HG02678 (cell line): ENCODE measurements at regions not wholly inside any gene's neighbourhood (a gene's known extent, or its start where the extent isn't known, plus 50 kb on each side); places are given as distances from the start of the nearest gene placed in this dataset.

Source experiments
- ATAC-seq: cut with Tn5 transposase; IDR thresholded peaks from one replicate; pipeline ENCODE4 v1.9.1; 2021; ENCODE audit warnings: mild to moderate bottlenecking, moderate library complexity; ENCODE audit not compliant: unreplicated experiment

DNA sequence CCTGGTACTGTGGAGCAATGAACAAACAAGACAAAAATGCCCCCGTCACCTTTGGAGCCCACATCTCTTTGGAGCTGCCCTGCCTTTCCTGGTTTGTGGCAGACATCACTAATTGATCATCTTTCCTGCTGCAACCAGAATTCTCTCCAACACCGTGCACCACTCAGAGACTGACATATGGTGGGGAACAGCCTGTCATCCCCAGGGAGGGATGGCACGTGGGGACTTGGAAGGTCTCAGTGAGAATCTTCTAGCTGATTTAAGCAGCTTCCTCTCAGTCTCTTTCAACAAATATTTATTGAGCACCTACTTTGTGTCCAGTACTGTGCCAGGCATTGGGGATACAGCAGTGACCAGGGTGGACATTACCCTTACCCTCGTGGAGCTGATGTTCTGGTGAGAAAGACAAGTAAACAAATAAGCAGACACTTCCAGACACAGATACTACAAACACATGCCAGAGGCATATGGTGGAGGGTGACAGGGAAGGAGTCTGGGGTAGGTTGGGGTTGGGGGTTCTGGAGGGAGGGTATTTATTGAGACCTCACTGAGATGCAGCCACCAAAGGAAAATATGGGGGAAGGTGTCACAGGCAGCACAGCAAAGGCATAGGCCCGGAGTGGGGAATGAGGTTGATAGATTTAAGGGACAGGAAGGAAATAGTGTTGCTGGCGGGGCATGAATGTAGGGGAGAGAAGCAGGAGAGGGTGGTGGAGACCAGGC lies 82.3 kb downstream of the CEBPB start:
- ATAC-seq, result no peak

DNA sequence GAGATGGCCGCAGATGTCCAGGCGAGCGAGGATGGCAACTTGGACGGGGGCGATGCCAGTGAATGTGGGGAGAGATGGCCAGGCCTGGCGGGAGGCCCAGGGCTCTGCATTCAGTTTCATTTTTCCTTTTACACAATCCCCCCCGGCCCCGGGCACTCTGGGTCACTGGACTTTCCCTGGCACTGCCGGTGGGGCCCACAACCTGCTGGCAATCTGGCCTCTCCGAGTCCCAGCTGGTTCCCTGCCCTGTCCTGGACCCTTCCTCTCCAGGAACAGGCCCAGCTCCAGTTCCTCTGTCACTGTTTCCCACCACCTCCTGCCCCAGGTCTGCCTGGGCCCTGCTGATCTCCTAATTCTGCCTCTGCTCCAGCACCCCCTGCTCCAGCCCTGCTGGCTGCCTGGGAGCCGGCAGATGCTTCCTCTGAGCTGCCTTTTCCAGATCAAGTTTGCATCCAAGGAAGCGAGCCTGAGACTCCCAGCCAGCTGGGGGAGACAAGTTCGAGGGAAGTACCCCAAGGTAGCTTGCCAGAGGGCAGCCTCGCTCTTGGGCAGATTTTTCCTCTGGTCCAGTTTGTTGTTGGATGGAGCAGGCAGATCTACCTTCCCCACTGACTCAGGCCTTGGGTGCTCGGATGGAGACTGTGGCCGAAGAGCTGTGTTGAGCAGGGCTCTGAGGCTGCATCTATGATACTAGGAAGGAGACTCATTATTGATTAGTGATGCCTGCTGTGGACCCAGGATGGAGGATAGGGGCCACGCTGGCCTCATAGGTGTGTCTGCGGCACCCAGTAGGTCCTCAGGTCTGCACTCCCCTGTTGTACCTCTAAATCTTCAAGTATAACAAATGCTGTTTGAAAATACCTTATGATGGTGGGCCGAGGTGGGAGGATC lies 83.2 kb downstream of the CEBPB start:
- no peak for ATAC-seq

DNA sequence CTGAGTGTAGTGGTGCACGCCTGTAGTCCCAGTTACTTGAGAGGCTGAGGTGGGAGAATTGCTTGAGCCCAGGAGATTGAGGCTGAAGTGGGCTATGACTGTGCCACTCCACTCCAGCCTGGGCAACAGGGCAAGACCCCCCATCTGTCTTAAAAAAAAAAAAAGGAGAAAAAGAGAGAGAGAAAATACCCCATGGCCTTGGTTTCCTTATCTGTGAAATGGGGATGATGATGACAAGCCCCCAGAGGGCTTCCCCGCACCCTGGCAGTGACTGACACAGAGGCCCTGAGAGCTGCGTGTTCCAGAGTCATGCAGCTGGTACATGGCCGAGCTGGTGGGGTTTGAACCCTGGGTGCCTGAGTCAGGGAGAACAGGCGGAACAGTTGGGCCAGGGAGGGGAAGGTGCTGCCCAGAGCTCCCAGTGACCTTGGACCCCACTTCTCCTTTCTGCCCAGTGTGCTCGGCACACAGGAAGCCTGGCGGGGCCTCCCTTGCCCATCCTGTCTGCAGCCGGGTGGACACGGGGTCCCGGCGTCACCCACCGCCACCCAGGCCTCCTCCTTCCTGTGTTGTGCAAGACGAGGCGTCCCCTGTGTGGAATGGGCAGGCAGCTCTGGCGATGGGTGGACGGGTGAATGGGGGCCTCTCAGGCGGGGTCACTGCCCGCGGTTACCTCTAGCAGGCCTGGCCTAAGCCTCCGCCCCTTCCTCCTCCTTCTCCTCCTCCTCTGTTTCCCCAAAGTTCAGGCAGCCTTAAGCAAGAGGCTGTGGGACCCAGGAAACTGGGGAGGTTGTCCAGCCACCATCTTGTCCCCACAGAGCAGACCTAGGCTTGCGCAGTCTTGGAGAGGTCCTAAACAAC lies 84.2 kb downstream of the CEBPB start:
- no peak for ATAC-seq

DNA sequence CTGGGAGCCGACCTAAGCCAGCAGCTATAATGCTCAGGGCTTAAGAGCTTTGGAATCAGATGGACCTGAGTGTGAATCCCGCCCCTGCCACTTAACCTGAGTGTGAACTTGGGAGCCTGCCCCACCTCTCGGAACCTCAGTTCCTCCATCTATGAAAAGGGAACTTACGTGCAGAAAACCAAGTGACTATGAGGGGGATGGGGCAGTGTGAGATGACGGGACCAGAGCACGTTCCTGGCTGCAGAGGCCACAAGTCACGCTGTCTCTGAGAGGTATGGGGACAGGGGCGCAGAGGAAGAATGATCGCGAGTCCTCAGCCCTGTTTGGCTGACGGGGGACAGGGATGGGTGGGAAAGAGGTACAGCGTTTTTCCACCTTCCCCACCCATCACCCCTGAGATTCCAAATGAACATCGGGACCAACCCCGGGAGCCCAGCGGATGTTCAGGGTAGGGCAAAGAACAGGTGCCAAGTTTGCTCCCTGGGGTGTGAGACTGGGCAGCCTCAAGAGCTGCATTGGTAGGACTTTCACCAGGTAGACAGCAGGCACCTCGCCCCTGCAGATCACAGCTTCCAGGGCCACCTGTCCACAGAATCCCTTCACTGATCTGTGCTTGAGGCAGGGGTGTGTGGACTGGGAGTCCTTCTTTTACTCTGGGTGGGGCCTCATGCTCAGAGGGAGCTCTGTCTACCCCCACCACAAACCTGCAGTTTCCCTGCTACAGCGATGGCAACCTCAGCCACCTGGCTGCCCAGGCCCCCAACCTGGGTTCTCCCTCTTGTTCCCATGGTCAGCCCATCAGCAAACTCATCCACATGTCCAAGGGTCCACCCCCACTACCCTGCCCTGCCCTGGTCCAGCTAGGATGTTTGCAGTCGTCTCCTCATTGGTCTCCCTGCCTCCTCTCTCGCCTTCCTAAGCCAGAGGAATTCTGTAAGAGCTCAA lies 85.8 kb downstream of the CEBPB start:
- ATAC-seq, result no peak

DNA sequence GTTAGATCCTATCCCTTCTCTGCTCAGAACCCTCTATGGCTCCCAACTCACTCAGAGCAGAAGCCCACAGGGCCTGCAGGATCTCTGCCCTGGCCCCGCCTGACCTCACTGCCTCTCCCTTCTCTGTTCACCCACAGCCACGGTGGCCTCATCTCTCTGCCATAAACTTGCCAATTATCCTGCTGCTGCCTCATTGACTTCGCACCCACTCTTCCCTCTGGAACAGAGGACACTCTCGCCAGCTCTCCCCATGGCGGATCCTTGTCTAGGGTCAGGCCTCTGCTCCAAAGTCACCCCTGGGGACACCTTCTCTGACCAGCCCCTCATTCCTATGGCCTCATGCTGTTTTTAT lies 86.4 kb downstream of the CEBPB start:
- no peak for ATAC-seq

DNA sequence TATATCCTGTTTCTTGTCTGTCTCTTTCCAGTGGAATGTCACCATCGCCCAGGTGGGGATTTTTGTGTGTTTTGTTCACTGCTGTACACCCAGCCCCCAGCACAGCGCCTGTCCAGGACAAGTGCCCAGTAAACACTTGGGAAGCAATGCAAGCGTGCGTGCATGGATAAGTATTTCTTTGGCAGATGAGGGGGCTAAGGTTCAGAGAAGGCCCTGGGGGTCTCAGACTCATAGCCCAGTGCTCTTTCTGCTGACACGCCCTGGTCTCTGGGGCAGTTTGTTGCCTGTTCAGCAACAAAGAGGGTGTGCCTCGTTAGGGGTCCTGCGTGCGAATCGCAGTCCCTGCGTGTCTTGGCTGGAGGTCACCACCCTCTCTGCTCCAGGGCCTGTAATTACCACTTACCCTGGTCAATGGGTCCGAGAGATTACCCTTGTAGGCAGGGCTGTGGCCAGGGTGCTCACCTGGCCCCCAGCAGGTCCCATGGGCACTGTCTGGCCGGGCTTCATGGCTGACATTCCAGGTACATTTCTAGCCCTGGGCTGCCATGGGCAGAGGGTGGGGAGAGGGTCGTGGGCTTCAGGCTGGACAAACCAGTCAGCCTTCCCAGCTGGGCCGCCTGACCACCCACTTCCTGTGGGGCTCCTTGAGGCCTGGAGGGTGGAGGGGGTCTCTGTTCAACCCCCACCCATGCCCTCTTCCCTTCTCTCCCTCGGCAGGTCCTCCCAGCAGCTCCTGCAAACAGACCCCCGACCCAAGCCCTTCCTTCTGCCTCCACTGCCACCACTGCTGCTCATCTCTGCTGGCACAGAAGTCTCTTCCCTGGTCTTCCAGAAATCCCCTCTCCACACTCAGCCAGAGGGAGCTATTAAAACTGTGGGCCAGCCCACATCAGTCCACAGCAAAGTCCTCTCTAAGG lies 87.1 kb downstream of the CEBPB start:
- no peak for ATAC-seq

DNA sequence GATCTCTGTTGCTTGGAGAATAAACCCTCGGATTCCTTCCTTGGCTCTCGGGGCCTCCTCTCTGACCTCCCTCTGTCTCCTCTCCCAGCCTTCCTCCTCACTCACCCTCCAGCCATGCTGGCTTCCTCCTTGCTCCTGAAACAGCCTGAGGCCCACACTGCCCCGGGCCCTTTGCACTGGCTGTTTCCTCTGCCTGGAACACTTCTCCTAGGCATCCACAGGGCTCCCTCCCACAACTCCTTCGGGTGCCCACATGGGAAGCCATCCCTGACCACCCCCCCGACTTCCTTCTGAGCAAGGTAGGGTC lies 87.7 kb downstream of the CEBPB start:
- no peak for ATAC-seq

DNA sequence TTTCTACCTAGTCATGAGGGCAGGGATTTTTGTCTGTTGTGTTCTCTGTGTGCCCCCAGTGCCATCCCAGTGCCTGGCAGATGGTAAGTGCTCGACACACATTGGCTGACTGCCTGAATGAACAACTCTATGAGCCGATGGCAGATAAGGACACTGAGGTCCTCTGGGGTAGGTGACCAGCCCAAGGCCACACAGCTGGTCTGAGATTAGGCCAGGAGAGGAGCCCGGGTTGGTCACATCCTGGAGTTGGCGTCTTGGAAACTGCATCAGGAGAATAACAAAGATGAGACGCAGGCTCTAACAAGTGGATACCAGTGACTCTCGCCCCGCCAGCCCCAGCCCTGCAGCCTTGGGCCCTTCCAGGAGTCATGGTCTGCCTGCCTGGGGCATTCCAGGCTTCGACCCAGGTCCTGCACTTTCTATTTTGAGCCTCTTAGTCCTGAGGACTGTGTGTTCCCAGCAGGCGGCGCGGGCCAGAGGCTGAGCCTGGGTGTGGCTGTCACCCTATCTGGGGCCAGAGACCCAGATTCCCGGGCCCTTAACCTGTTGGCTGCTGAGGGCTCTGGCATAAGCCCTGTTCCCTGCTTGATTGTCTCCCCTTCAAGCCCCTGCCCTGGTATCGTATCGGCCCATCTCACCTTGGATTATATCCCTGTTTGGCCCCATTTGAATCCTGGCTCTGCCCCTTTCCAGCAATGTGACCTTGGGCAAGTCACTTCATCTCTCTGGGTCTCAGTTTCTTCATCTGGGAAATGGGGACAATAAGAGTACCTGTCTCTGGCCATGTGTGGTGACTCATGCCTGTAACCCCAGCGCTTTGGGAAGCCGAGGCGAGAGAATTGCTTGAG lies 88.3 kb downstream of the CEBPB start:
- no peak for ATAC-seq

DNA sequence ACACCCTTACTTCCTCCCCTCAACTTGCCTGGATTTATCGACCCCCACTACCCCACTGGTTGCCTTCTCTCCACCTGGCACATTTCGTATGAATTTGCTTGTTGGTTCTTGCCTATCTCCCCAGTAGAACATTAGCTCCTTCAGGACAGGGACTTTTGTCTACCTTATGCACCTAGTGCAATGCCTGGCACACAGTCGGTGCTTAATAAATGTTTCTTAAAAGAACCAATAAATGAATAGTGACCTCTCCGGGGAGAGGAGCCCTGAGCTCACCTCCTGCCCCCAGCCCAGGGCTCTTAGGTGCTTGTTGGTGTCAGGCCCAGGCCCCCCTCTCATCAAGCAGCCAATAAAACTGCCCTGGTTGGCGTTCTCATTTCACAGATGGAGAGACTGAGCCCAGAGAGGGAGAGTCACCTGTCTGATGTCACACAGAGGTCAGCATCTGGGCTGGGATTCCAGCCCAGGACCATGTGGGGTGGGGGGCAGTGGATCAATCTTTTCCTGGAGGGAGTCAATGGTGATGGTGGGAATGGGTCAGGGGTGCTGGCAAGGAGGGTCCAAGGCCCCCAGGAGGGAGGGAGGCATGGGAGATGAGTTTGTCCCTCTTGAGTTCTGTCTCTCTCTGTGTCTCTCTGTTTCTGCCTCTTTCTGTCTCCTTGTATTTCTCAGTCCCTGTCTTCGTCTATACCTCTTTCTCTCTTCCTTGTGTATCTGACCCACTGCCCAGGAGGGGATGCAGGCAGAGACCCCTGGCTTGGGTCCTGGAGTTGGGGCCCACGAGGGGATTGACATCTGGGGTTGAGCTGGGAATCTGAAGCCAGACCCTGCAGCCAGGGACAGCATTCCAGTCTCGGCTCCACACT lies 89.6 kb downstream of the CEBPB start:
- no peak for ATAC-seq

DNA sequence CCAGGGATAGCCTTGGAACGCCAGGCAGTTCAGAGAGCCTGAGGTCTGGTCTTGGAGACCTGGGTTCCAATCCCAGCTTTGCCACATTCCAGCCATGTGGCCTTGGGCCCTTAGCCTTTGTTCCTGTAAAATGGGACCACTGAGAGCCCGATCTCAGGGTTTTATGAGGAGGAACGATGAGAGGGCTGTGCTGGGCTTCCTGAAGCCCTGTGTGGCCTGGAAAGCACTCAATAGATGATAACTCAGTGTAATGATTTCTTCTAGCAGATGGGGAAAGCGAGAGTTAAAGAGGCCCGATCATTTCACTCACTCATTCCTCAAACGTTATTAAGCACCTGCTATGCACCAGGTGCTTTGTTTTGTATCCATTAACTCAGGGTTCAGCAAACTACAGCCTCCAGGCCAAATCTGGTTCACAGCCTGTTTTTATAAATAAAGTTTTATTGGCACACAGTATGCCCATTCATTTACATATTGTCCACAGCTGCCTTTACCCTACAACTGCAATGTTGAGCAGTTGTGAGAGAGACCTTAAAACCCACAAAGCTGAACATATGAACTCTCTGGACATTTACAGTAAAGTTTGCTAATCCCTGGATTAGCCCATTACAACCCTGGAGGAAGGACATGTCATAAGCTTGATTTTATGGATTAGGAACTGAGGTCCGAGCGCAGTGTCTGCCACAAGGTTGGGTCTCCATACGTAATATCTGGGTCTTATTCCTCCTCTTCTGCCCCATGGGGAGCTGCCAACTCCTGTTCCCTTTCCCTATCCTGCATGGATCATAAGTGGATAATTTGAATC lies 90.4 kb downstream of the CEBPB start:
- ATAC-seq, result no peak

DNA sequence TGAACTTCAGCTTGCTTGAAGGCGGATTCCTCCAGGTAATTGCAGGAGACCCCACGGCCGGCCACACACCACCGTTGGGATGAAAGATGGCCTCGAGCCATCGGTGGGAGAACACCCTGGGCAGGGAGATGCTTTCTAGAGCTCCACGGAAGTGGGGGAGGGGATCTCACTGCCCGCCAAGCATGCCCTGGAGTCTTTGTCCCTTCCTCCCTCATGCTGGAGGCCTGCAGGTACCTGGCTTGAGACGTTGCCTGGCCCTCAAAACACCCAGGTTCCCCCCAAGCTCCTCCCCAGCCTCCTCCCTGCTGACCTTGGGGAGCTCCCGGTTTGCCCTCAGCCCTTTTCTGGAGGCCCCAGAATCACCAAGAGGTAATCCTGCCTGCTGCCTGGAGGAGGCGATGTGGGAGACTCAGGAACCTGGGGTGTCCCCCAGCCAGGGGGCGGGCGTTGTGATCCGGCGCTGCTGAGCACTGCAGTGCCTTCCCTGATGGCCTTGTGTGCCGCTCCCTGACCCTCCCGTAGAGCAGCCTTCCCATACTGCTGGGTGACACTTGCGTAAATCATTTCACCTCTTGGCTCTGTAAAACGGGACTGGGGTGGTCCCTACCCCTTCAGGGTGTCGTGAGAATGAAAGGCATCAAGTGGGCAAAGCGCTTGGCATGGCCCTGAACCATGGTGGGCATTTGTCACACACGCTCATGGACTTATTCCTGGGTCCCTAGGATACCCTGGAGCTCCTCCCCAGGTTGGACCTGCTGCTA lies 91.4 kb downstream of the CEBPB start:
- ATAC-seq, result no peak

DNA sequence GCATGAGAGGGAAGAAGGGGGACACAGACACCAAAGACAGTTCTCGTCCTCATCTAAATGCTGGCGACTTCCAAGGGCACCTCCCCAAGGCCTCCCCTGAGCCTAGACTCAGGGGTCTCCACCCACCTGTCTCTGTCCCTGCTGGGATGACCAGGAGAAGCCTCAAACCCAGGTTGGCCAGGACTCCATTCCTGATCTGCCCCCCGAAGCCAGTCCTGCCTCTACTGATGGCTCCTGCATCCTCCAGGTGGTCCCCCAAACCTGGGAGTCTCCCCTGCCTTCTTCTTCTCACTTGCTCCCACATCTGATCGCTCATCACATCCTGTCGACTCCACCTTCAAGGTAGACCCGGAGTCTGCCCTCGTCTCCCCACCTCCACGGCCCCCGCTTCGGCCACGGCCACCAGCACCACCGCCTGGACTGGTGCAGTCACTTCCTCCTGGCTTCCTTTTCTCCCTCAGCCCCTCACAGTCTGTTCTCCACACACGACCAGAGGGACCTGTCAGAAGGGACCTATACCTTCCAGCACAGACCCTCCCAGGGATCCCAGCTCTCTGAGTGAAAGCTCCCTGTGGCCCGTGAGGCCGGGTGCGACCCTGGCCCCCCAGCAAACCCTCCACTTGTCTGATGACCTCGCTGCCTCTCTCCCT lies 92.1 kb downstream of the CEBPB start:
- no peak for ATAC-seq

DNA sequence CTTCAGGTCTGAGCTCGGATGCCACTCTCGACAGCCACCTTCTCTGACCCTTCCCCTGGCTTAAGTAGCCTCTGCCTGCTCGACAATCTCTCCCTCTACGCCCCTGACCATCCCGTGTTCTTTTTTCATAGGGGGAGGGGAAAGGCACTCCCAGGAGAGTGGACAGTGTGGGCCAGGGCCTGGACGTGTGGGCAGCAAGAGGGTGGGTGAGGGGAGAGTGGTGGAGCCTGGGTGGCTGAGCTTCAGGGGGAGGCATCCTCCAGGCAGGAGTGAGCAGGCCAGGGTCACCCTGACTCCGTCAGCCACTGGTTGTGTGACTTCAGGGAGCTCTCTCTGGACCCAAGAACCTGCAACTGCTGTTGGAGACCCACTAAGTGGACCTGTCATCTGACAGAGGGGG lies 92.7 kb downstream of the CEBPB start:
- no peak for ATAC-seq

DNA sequence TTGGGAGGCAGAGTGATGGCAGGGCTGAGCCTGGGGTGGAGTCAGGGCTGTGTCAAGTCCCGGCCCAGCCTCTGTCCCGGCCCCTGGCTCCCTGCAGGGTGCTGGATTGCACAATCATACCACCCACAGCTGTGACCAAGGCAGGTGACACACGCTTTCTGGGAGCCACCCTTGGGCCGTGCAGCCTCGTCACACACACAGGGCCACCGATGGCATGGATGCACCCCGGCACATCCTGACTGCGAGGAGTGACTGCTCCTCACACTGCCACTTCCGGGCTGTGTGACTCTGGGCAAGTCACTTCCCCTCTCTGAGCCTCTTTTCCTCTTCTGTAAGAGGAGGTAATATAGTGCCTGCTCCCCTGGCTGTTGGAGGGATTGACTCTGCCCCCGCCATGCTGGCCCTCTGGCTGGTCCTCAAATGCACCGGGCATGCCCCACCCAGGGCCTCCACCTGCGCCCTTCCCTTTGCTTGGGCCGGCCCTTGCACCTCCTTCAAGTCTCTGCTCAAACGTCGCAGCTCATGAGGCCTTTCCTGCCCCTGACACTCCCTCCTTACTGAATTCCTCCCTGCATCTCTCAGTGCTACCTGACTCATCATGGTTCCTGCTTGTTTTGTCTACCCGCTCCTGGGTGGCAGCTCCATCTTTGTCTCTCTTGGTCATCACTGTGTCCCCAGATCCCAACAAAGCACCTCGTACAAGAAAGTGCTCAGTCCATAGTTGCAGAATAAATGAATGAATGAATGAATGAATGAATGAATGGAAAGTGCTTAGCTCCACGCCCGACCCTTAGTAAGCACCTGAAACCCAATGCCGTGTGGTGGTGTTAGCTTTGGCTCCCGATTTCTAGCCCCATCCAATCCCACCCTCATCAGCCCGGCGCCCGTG lies 93.5 kb downstream of the CEBPB start:
- ATAC-seq, result no peak
